HFFc6 (cell line): ENCODE measurements at regions not wholly inside any gene's neighbourhood (a gene's known extent, or its start where the extent isn't known, plus 50 kb on each side); places are given as distances from the start of the nearest gene placed in this dataset.

Experiments
- DNase-seq: peaks from one replicate; pipeline ENCODE4 v3.0.0-alpha.2; 2018
- H3K27ac Mint-ChIP-seq: 2 replicates; pipeline ENCODE4 v1.8.0; 2020; ENCODE audit warnings: mild to moderate bottlenecking, mixed read lengths
- H3K27me3 Mint-ChIP-seq: 2 replicates; pipeline ENCODE4 v1.8.0; 2021; ENCODE audit warnings: mild to moderate bottlenecking, moderate library complexity, mixed read lengths; ENCODE audit not compliant: insufficient read depth
- H3K36me3 Mint-ChIP-seq: 2 replicates; pipeline ENCODE4 v1.8.0; 2021; ENCODE audit warnings: low read depth, mixed read lengths
- H3K4me1 Mint-ChIP-seq: 2 replicates; pipeline ENCODE4 v1.8.0; 2020; ENCODE audit warnings: low read depth, mixed read lengths
- H3K4me3 Mint-ChIP-seq: 2 replicates; pipeline ENCODE4 v1.8.0; 2020; ENCODE audit warnings: mild to moderate bottlenecking, moderate library complexity, mixed read lengths
- H3K9me3 Mint-ChIP-seq: 2 replicates; pipeline ENCODE4 v1.8.0; 2020; ENCODE audit warnings: mild to moderate bottlenecking, mixed read lengths
- TF ChIP-seq, protein P1 (sequence below): fragments of 200-600 bp; sonication (generic); IDR thresholded peaks from 2 replicates; pipeline ENCODE4 v1.5.0; 2021; ENCODE audit warnings: antibody characterized with exemption, mild to moderate bottlenecking

DNA sequence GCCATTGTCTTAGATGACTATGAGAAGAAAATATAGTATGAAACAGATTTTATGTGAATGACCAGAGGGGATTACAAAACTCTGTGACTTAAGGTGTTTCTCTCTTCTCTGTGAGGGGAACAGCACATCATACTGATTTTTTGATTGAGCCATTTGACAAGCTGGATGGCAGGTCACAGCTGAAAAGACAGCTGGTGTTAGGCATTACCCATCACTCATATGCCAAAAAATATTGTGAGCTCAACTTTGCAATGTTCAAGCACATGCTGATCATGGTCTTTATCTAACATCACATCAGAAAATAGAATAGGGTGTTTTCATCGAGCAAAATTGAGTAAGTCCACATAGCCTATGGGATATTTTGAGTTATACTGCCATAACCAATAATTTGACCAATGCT is 86.7 kb upstream of the TECRL start:
- H3K9me3 Mint-ChIP-seq: peaks cover 28% of the 10 kb centered on the region
- H3K4me3 Mint-ChIP-seq: no peak overlapping the region
- TF ChIP-seq, protein P1, sequence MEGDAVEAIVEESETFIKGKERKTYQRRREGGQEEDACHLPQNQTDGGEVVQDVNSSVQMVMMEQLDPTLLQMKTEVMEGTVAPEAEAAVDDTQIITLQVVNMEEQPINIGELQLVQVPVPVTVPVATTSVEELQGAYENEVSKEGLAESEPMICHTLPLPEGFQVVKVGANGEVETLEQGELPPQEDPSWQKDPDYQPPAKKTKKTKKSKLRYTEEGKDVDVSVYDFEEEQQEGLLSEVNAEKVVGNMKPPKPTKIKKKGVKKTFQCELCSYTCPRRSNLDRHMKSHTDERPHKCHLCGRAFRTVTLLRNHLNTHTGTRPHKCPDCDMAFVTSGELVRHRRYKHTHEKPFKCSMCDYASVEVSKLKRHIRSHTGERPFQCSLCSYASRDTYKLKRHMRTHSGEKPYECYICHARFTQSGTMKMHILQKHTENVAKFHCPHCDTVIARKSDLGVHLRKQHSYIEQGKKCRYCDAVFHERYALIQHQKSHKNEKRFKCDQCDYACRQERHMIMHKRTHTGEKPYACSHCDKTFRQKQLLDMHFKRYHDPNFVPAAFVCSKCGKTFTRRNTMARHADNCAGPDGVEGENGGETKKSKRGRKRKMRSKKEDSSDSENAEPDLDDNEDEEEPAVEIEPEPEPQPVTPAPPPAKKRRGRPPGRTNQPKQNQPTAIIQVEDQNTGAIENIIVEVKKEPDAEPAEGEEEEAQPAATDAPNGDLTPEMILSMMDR: no peak
- no peaks in the 10 kb centered on the region for H3K4me1 Mint-ChIP-seq
- no peak for DNase-seq
- H3K36me3 Mint-ChIP-seq: no peaks in the 10 kb centered on the region
- no peaks in the 10 kb centered on the region for H3K27me3 Mint-ChIP-seq
- H3K27ac Mint-ChIP-seq: no peak overlapping the region

DNA sequence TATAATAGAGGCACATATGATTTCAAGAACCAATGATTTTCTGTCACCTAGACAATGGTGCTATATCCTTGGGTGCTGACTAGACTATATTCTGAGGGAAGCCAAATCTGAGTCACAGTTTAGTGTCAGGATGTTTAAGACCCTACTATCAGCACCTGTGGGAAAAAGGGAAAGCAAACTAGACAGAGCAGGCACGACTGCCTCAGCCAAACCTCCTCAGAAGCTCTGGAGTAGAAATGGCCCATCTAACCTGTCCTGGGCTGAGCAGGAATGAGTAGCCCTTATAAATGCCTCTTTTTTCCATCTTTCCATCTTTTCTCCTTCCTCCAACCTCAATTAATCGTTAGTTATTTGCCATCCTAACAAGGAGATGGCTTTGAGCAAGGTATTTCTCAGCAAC is 80.4 kb upstream of the TECRL start:
- DNase-seq: no peak
- Mint-ChIP-seq H3K27ac (no peak overlapping the region), H3K4me3 (no peak overlapping the region), H3K36me3 (no peaks in the 10 kb centered on the region), H3K4me1 (no peaks in the 10 kb centered on the region), H3K9me3 (peaks cover 27% of the 10 kb centered on the region), H3K27me3 (no peaks in the 10 kb centered on the region)
- TF ChIP-seq, protein P1: no peak

GRCh38 chr4:64479338-64479737 is 70.1 kb upstream of the TECRL start:
- TF ChIP-seq, protein P1: no peak
- Mint-ChIP-seq H3K9me3 (peaks cover 32% of the 10 kb centered on the region), H3K27ac (no peak overlapping the region)

DNA sequence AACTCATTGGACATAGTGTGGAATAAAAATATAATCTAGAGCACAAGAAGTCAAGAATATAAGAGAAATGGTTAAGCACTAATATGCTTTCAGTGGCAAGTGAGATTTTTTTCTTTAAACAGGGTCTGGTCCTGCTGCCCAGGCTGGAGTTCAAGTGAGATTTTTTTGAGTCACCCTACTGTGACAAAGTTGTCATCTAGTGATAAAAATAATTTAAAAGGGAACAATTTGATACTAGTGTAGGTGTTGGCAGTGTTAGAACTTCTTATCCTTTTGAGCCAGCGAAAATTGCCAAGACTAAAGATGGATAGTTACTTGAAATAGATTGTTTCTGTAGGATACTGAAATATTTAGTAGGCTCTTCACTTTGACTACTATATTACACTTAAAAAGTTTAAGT is 67.9 kb upstream of the TECRL start:
- no peaks in the 10 kb centered on the region for H3K27me3 Mint-ChIP-seq
- peaks cover 26% of the 10 kb centered on the region for H3K9me3 Mint-ChIP-seq
- TF ChIP-seq, protein P1: no peak
- H3K4me3 Mint-ChIP-seq: no peak overlapping the region
- no peak for DNase-seq
- no peak overlapping the region for H3K27ac Mint-ChIP-seq
- no peaks in the 10 kb centered on the region for H3K36me3 Mint-ChIP-seq
- H3K4me1 Mint-ChIP-seq: no peaks in the 10 kb centered on the region

More at GRCh38 chr4:64479338-64479737, 70.1 kb upstream of the TECRL start:
- Mint-ChIP-seq H3K27me3 (no peaks in the 10 kb centered on the region), H3K4me3 (no peak overlapping the region), H3K4me1 (no peaks in the 10 kb centered on the region), H3K36me3 (no peaks in the 10 kb centered on the region)
- no peak for DNase-seq

- Mint-ChIP-seq H3K4me1 (no peaks in the 10 kb centered on the region), H3K4me3 (no peak overlapping the region), H3K9me3 (peaks cover 19% of the 10 kb centered on the region), H3K36me3 (peaks cover 6% of the 10 kb centered on the region; the same call in 1 of the 2 replicates), H3K27ac (no peak overlapping the region), H3K27me3 (no peaks in the 10 kb centered on the region)
- TF ChIP-seq, protein P1: no peak
- no peak for DNase-seq
Observed at GRCh38 chr4:64465263-64465662, 56.0 kb upstream of the TECRL start.

GRCh38 chr4:64464581-64464980 is 55.3 kb upstream of the TECRL start:
- TF ChIP-seq, protein P1: no peak
- H3K4me1 Mint-ChIP-seq: no peaks in the 10 kb centered on the region

More at GRCh38 chr4:64464581-64464980, 55.3 kb upstream of the TECRL start:
- Mint-ChIP-seq H3K27me3 (no peaks in the 10 kb centered on the region), H3K4me3 (no peak overlapping the region), H3K36me3 (peaks cover 6% of the 10 kb centered on the region; the same call in 1 of the 2 replicates), H3K9me3 (peaks cover 19% of the 10 kb centered on the region), H3K27ac (no peak overlapping the region)
- DNase-seq: no peak
